ENCODE measurements at regions not wholly inside any gene's neighbourhood (a gene's known extent, or its start where the extent isn't known, plus 50 kb on each side); places are given as distances from the start of the nearest gene placed in this dataset.

DNA sequence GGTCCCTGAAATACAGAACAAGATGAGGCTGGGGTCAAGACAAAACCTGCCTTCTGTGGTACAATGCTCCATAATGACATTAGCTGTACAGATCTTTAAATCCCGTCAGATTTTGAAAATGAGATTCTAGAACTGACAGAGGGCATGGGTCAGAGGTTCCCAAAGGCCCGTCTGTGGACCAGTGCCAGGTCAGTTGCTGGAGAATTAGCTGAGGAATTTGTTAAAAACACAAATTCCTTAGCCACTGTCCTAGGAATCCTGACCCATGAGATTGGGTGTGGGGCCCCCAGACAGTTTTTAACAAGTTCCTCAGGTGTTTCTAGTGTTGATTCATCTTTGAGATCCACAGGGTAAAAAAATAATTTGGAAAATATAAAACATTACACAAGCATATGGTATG lies 97.0 kb downstream of the SIPA1L2 start:
- Histone ChIP-seq H3K18ac (ENCODE audit: insufficient read length, low read depth, low read length) (no peak overlapping the region), H3T11ph (ENCODE audit: low read length) (no peak overlapping the region), H4K8ac (replicated peaks; ENCODE audit: insufficient read length, low read depth, low read length) (no peak overlapping the region), H4K5ac (ENCODE audit: insufficient read length, low read depth, low read length) (no peak overlapping the region), H3K23me2 (ENCODE audit: insufficient read length, low read depth, low read length, poor library complexity, severe bottlenecking) (no peaks in the 10 kb centered on the region), H3K23ac (ENCODE audit: insufficient read length, low read depth, low read length) (no peak overlapping the region), H2BK12ac (ENCODE audit: insufficient read length, low read depth, low read length) (no peak overlapping the region), H4K20me1 (ENCODE audit: control insufficient read depth, insufficient read depth, insufficient read length) (no peaks in the 10 kb centered on the region), H3K4me2 (ENCODE audit: insufficient read depth, insufficient read length, low read length) (no peak overlapping the region), H2AK5ac (ENCODE audit: insufficient read length, low read length) (no peak overlapping the region), H3K79me2 (ENCODE audit: insufficient read depth, low read length) (peaks cover 2% of the 10 kb centered on the region; the same call in 1 of the 2 replicates), H2AFZ (ENCODE audit: low read length) (no peak overlapping the region), H3K27me3 (ENCODE audit: insufficient read depth, low read length) (no peaks in the 10 kb centered on the region), H3K79me1 (ENCODE audit: insufficient read depth, low read depth, low read length, poor library complexity, severe bottlenecking) (no peaks in the 10 kb centered on the region), H2BK5ac (ENCODE audit: insufficient read length, low read length) (no peak overlapping the region), H3K27ac (ENCODE audit: insufficient read length, low read depth, low read length) (no peak overlapping the region), H3K56ac (ENCODE audit: insufficient read length, low read depth, low read length) (no peak overlapping the region), H4K91ac (ENCODE audit: insufficient read length, low read depth, low read length) (no peak overlapping the region), H3K4me1 (ENCODE audit: insufficient read depth, low read length) (peaks cover 2% of the 10 kb centered on the region; the same call in 1 of the 2 replicates), H3K4ac (ENCODE audit: low read depth, low read length) (no peak overlapping the region), H2BK120ac (ENCODE audit: low read depth, low read length, poor library complexity, severe bottlenecking) (no peak overlapping the region), H3K14ac (ENCODE audit: insufficient read depth, low read length) (no peak overlapping the region), H3K9me3 (ENCODE audit: control insufficient read depth, low read depth, low read length) (no peaks in the 10 kb centered on the region), H2BK20ac (ENCODE audit: low read depth, low read length, poor library complexity, severe bottlenecking) (no peak overlapping the region), H3K9ac (ENCODE audit: extremely low read depth, insufficient read length, low read length) (no peak overlapping the region), H2BK15ac (ENCODE audit: low read depth, low read length) (no peak overlapping the region)
- DNase-seq: no peak
- no peak overlapping the region for H3K4me3 Mint-ChIP-seq
- TF ChIP-seq, protein P1, sequence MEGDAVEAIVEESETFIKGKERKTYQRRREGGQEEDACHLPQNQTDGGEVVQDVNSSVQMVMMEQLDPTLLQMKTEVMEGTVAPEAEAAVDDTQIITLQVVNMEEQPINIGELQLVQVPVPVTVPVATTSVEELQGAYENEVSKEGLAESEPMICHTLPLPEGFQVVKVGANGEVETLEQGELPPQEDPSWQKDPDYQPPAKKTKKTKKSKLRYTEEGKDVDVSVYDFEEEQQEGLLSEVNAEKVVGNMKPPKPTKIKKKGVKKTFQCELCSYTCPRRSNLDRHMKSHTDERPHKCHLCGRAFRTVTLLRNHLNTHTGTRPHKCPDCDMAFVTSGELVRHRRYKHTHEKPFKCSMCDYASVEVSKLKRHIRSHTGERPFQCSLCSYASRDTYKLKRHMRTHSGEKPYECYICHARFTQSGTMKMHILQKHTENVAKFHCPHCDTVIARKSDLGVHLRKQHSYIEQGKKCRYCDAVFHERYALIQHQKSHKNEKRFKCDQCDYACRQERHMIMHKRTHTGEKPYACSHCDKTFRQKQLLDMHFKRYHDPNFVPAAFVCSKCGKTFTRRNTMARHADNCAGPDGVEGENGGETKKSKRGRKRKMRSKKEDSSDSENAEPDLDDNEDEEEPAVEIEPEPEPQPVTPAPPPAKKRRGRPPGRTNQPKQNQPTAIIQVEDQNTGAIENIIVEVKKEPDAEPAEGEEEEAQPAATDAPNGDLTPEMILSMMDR (conservative IDR thresholded peaks at IDR 0.05): no peak
- no CpG with 5 or more reads among the region's 2 CpGs for WGBS (ENCODE audit: extremely low coverage, insufficient read length, low lambda C conversion rate)
- peaks cover 3 to 9% of the 10 kb centered on the region in 2 experiments for H3K4me1 Mint-ChIP-seq
- H3K27me3 Mint-ChIP-seq (ENCODE audit: low read depth): no peaks in the 10 kb centered on the region
- H3K9me3 Mint-ChIP-seq: no peaks in the 10 kb centered on the region
- H3K27ac Mint-ChIP-seq: no peak overlapping the region
- no peaks in the 10 kb centered on the region for H3K36me3 Mint-ChIP-seq (ENCODE audit: insufficient read depth in 1 of 3, low read depth in 3 of 3)
